ENCODE measurements at regions not wholly inside any gene's neighbourhood (a gene's known extent, or its start where the extent isn't known, plus 50 kb on each side); places are given as distances from the start of the nearest gene placed in this dataset.
A peak's percentile ranks its signal among the peaks of the same experiment; 100 is the strongest.

GRCh38 chr15:46416544-46416943 is 781.7 kb downstream of the SQOR start:
- peak in 1 of 2 donors; percentile 10 for DNase-seq (ENCODE audit: low read depth in 1 of 2, low spot score in 1 of 2)
- no peaks in the 10 kb centered on the region for H3K36me3 ChIP-seq
- no peak overlapping the region for H3K4me3 ChIP-seq
- H3K4me1 ChIP-seq (ENCODE audit: low read depth), result no peaks in the 10 kb centered on the region
- H3K27ac ChIP-seq, result no peak overlapping the region
- TF ChIP-seq CTCF (IDR thresholded peaks at IDR 0.05; ENCODE audit: low read depth, low read length), result no peak
- H3K9me3 ChIP-seq (ENCODE audit: low read depth), result no peaks in the 10 kb centered on the region
- H3K27me3 ChIP-seq, result no peaks in the 10 kb centered on the region

DNA sequence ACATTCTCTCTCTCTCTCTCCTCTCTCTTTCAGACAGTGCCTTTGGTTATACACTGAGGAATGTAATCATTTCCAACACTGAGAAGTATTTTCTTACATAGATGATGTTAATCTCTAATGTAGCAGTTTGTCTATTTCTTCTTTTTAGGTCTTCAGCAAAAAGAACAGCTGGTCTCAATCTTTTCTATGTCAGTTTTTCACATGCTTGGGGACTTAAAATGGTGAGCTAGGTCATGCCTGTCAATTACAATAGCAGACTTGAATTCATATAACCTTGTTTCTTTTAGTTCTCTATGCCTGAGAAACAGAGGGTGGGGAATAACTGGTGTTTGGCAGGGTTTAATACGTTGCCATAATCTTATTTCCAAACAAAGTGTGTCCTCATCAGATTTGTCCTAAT is 786.2 kb downstream of the SQOR start:
- TF ChIP-seq CTCF (IDR thresholded peaks at IDR 0.05; ENCODE audit: low read depth, low read length), result no peak
- no peaks in the 10 kb centered on the region for H3K9me3 ChIP-seq (ENCODE audit: low read depth)

DNA sequence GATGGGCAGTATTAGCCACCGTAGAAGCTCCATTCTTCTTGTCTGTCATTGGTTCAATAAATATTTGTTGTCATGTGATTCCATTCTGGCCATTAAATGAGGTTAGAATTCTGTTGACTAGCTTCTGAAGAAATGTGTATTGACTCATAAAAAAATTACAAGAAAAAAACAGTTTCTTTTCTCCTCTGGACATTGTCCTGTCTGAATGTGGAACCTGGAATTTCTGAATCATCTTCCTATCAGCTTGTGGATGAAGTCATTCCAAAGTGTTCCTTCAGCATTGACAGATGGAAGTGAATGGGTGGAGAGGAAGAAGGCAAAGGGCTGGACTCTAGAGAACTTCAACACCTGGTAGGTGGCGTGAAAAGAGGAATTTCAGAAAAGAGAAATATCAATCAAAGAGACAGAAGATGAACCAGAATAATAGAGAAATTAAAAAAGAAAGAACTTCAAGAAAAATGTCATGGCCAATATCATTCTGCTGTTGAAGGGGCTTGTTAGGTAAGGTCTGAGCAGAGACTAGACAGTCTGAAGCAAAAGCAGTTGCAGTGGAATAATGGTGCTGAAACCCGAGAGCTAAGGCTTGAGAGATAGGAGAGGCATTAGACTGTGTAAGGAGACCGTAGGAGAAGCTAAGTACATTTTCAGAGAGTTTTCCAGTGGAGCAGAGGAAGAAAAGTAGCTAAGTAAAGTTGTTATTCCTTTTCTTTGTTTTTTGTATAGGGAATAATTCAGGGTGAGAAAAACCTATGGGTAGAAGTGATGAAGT is 806.6 kb downstream of the SQOR start:
- peaks cover 6% of the 10 kb centered on the region for H3K4me1 ChIP-seq (ENCODE audit: low read depth)
- no peak overlapping the region for H3K27ac ChIP-seq
- TF ChIP-seq CTCF (IDR thresholded peaks at IDR 0.05; ENCODE audit: low read depth, low read length), result no peak
- H3K9me3 ChIP-seq (ENCODE audit: low read depth), result no peaks in the 10 kb centered on the region
- peak in 1 of 2 donors; percentile 64 for DNase-seq (ENCODE audit: low read depth in 1 of 2, low spot score in 1 of 2)
- H3K4me3 ChIP-seq, result no peak overlapping the region
- H3K36me3 ChIP-seq, result no peaks in the 10 kb centered on the region
- no peaks in the 10 kb centered on the region for H3K27me3 ChIP-seq

More for the DNA sequence above, 786.2 kb downstream of the SQOR start:
- no peak overlapping the region for H3K4me3 ChIP-seq
- H3K27me3 ChIP-seq, result no peaks in the 10 kb centered on the region
- H3K4me1 ChIP-seq (ENCODE audit: low read depth), result no peaks in the 10 kb centered on the region
- DNase-seq (ENCODE audit: low read depth in 1 of 2, low spot score in 1 of 2), result no peak
- no peaks in the 10 kb centered on the region for H3K36me3 ChIP-seq
- no peak overlapping the region for H3K27ac ChIP-seq

DNA sequence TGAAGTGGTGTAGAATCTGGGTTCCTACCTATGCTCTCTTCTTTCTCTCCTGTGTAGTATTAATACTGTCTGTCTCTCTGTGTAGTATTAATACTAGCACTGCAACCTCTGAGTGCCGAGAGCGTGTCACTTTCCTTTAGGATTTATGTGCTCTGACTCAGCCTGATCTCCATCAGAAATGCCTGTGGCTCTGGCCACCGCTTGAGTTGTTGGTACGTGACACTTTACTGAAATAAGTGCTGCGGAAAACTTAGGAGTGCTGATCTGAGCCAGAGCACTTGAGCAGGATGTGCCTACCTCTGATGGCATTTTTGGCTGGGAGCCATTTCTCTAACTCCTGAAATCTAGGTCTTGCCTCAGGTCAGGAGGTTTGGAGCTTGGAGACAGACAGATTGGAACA is 807.4 kb downstream of the SQOR start:
- peak in 1 of 2 donors; percentile 30 for DNase-seq (ENCODE audit: low read depth in 1 of 2, low spot score in 1 of 2)
- Histone ChIP-seq H3K4me1 (ENCODE audit: low read depth) (peaks cover 6% of the 10 kb centered on the region), H3K9me3 (ENCODE audit: low read depth) (no peaks in the 10 kb centered on the region), H3K36me3 (no peaks in the 10 kb centered on the region), H3K27me3 (no peaks in the 10 kb centered on the region), H3K27ac (no peak overlapping the region), H3K4me3 (no peak overlapping the region)
- no peak for TF ChIP-seq CTCF (IDR thresholded peaks at IDR 0.05; ENCODE audit: low read depth, low read length)

- Histone ChIP-seq H3K27me3 (no peaks in the 10 kb centered on the region), H3K9me3 (ENCODE audit: low read depth) (no peaks in the 10 kb centered on the region), H3K36me3 (no peaks in the 10 kb centered on the region), H3K4me3 (no peak overlapping the region), H3K4me1 (ENCODE audit: low read depth) (peaks cover 6% of the 10 kb centered on the region), H3K27ac (no peak overlapping the region)
- peak in 1 of 2 donors; percentile 18 for DNase-seq (ENCODE audit: low read depth in 1 of 2, low spot score in 1 of 2)
- no peak for TF ChIP-seq CTCF (IDR thresholded peaks at IDR 0.05; ENCODE audit: low read depth, low read length)
Observed at GRCh38 chr15:46442901-46443590, 808.2 kb downstream of the SQOR start.
